ENCODE measurements at regions not wholly inside any gene's neighbourhood (a gene's known extent, or its start where the extent isn't known, plus 50 kb on each side); places are given as distances from the start of the nearest gene placed in this dataset.

DNA sequence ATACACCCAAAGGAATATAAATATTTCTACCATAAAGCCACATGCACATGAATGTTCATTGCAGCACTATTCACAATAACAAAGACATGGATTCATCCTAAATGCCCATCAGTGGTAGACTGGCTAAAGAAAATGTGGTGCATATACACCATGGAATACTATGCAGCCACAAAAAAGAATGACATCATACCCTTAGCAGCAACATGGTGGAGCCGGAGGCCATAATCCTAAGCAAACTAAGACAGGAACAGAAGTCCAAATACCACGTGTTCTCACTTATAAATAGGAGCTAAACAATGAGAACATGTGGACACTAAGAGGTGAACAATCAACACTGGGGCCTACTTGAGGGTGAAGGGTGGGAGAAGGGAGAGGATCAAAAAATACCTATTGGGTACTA lies 198.5 kb downstream of the BMP4 start:
- no peaks in the 10 kb centered on the region for H3K27me3 ChIP-seq (ENCODE audit: insufficient read depth, low read depth)
- H3K4me2 ChIP-seq = no peak overlapping the region
- no peak overlapping the region for H2AFZ ChIP-seq
- H3K79me2 ChIP-seq (ENCODE audit: low read depth) = no peaks in the 10 kb centered on the region
- H3K4me1 ChIP-seq (replicated peaks; ENCODE audit: insufficient read depth) = no peaks in the 10 kb centered on the region
- H3K27ac ChIP-seq = no peak overlapping the region
- POLR2A ChIA-PET (ENCODE audit: unreplicated experiment) = no interaction called here
- CTCF ChIA-PET = no interaction called here
- no peak overlapping the region for H3K4me3 ChIP-seq
- H4K20me1 ChIP-seq (ENCODE audit: insufficient read depth) = no peaks in the 10 kb centered on the region
- no peaks in the 10 kb centered on the region for H3K9me3 ChIP-seq (ENCODE audit: insufficient read depth, low read depth)
- no peak for DNase-seq
- H3F3A ChIP-seq (ENCODE audit: insufficient read depth, low read depth) = no peaks in the 10 kb centered on the region
- no peaks in the 10 kb centered on the region for H3K9me2 ChIP-seq (ENCODE audit: insufficient read depth)
- TF ChIP-seq, protein P1, sequence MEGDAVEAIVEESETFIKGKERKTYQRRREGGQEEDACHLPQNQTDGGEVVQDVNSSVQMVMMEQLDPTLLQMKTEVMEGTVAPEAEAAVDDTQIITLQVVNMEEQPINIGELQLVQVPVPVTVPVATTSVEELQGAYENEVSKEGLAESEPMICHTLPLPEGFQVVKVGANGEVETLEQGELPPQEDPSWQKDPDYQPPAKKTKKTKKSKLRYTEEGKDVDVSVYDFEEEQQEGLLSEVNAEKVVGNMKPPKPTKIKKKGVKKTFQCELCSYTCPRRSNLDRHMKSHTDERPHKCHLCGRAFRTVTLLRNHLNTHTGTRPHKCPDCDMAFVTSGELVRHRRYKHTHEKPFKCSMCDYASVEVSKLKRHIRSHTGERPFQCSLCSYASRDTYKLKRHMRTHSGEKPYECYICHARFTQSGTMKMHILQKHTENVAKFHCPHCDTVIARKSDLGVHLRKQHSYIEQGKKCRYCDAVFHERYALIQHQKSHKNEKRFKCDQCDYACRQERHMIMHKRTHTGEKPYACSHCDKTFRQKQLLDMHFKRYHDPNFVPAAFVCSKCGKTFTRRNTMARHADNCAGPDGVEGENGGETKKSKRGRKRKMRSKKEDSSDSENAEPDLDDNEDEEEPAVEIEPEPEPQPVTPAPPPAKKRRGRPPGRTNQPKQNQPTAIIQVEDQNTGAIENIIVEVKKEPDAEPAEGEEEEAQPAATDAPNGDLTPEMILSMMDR (conservative IDR thresholded peaks at IDR 0.05) = no peak
- no peak for TF ChIP-seq EZH2 (IDR thresholded peaks at IDR 0.05; ENCODE audit: low read depth)
- BruUV-seq (replicated peaks) = no TSS peak
- intact Hi-C loops (cut with micrococcal nuclease; ENCODE audit: unreplicated experiment) = no loop called here
- H3K36me3 ChIP-seq (ENCODE audit: low read depth) = no peaks in the 10 kb centered on the region

DNA sequence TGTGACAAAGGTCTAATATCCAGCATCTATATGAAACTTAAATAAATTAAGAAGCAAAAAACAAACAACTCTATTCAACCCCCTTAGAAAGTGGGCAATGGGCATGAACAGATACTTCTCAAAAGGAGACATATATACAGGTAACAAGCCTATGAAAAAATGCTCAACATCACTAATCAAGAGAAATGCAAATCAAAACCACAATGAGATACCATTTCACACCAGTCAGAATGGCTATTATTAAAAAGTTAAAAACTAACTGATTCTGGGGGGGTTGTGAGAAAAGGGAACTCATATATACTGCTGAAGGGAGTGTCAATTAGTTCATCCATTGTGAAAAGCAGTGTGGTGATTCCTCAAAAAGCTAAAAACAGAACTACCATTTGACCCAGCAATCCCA lies 198.9 kb downstream of the BMP4 start:
- CTCF ChIA-PET = no interaction called here
- no peak for TF ChIP-seq EZH2 (IDR thresholded peaks at IDR 0.05; ENCODE audit: low read depth)
- TF ChIP-seq, protein P1 (conservative IDR thresholded peaks at IDR 0.05) = no peak
- Histone ChIP-seq H3K9me3 (ENCODE audit: insufficient read depth, low read depth) (no peaks in the 10 kb centered on the region), H3K4me2 (no peak overlapping the region), H3K27ac (no peak overlapping the region), H3K4me1 (replicated peaks; ENCODE audit: insufficient read depth) (no peaks in the 10 kb centered on the region), H3K4me3 (no peak overlapping the region), H3K9me2 (ENCODE audit: insufficient read depth) (no peaks in the 10 kb centered on the region), H2AFZ (no peak overlapping the region), H3F3A (ENCODE audit: insufficient read depth, low read depth) (no peaks in the 10 kb centered on the region), H3K36me3 (ENCODE audit: low read depth) (no peaks in the 10 kb centered on the region), H3K79me2 (ENCODE audit: low read depth) (no peaks in the 10 kb centered on the region), H3K27me3 (ENCODE audit: insufficient read depth, low read depth) (no peaks in the 10 kb centered on the region), H4K20me1 (ENCODE audit: insufficient read depth) (no peaks in the 10 kb centered on the region)
- intact Hi-C loops (cut with micrococcal nuclease; ENCODE audit: unreplicated experiment) = no loop called here
- no peak for DNase-seq
- BruUV-seq (replicated peaks) = no TSS peak
- POLR2A ChIA-PET (ENCODE audit: unreplicated experiment) = no interaction called here

DNA sequence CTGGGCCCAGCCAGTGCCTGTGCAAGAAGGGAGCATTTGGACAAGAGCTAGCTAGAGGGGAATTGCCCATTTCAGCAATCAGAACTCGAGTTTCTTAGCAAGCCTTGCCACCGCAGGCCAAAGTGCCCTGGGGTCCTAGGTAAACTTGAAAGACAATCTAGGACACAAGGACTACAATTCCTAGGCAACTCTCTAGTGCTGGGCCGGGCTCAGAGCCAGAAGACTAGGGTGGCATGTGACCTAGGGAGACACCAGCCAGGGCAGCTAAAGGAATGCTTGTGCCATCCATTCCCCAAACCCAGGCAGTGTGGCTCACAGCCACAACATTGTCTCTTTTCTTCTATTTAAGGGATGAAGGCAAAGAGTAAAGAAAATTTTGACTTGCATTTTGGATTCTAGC lies 205.0 kb downstream of the BMP4 start:
- no TSS peak for BruUV-seq (replicated peaks)
- H3K79me2 ChIP-seq (ENCODE audit: low read depth) = no peaks in the 10 kb centered on the region
- H3K27ac ChIP-seq = no peak overlapping the region
- no peak overlapping the region for H2AFZ ChIP-seq
- ChIA-PET CTCF (no interaction called here), POLR2A (ENCODE audit: unreplicated experiment) (no interaction called here)
- no peak overlapping the region for H3K4me2 ChIP-seq
- intact Hi-C loops (cut with micrococcal nuclease; ENCODE audit: unreplicated experiment) = no loop called here
- no peaks in the 10 kb centered on the region for H3K36me3 ChIP-seq (ENCODE audit: low read depth)
- no peaks in the 10 kb centered on the region for H3K4me1 ChIP-seq (replicated peaks; ENCODE audit: insufficient read depth)
- H4K20me1 ChIP-seq (ENCODE audit: insufficient read depth) = no peaks in the 10 kb centered on the region
- no peak for DNase-seq
- TF ChIP-seq EZH2 (IDR thresholded peaks at IDR 0.05; ENCODE audit: low read depth) = no peak
- TF ChIP-seq, protein P1 (conservative IDR thresholded peaks at IDR 0.05) = no peak
- H3K9me3 ChIP-seq (ENCODE audit: insufficient read depth, low read depth) = no peaks in the 10 kb centered on the region
- H3F3A ChIP-seq (ENCODE audit: insufficient read depth, low read depth) = no peaks in the 10 kb centered on the region
- H3K27me3 ChIP-seq (ENCODE audit: insufficient read depth, low read depth) = no peaks in the 10 kb centered on the region
- H3K4me3 ChIP-seq = no peak overlapping the region
- H3K9me2 ChIP-seq (ENCODE audit: insufficient read depth) = no peaks in the 10 kb centered on the region
